H1 (cell line): ENCODE measurements at regions not wholly inside any gene's neighbourhood (a gene's known extent, or its start where the extent isn't known, plus 50 kb on each side); places are given as distances from the start of the nearest gene placed in this dataset.

Experiments used
- CTCF ChIA-PET: fragments of 300-600 bp; sonication (Branson Sonifier 250); formaldehyde crosslinking; loops from one replicate; lab custom pipeline; 2021; ENCODE audit not compliant: partially characterized antibody; lab: Charles Lee
- POLR2A ChIA-PET: fragments of 300-600 bp; sonication (Branson Sonifier 250); formaldehyde crosslinking; loops from one replicate; lab custom pipeline; 2021; ENCODE audit warnings: inconsistent platforms; ENCODE audit not compliant: partially characterized antibody; lab: Charles Lee
- DNase-seq, 2 experiments: peaks; one replicate each; pipeline versions ENCODE4 v3.0.0 to v3.0.0-alpha.2; 2010 to 2022; ENCODE audit warnings: low spot score in 2 of 2, low read depth in 1 of 2, mixed read lengths in 1 of 2
- FAIRE-seq: peaks from 2 replicates; lab custom pipeline; 2011; peaks lifted over from hg19 to GRCh38; lab: Jason Lieb, UNC
- H2AFZ ChIP-seq: 2 replicates; pipeline ENCODE4 v1.8.1; 2012; ENCODE audit warnings: low read length, inconsistent platforms
- H2AK5ac ChIP-seq: 2 replicates; pipeline ENCODE4 v1.6.1; 2013; ENCODE audit warnings: low read depth, low read length
- H2BK120ac ChIP-seq: replicated peaks from 2 replicates; pipeline ENCODE3; 2013; ENCODE audit warnings: low read depth, low read length, inconsistent platforms
- H2BK12ac ChIP-seq: 2 replicates; pipeline ENCODE4 v1.6.1; 2013; ENCODE audit warnings: low read depth, low read length
- H2BK15ac ChIP-seq: 2 replicates; pipeline ENCODE4 v1.6.1; 2013; ENCODE audit warnings: low read length
- H2BK20ac ChIP-seq: 2 replicates; pipeline ENCODE4 v1.6.1; 2013; ENCODE audit warnings: low read length
- H2BK5ac ChIP-seq: 2 replicates; pipeline ENCODE4 v1.6.1; 2013; ENCODE audit warnings: low read depth, low read length
- H3K14ac ChIP-seq: 2 replicates; pipeline ENCODE4 v1.6.1; 2013; ENCODE audit warnings: inconsistent platforms; ENCODE audit not compliant: insufficient read length
- H3K18ac ChIP-seq: 2 replicates; pipeline ENCODE4 v1.6.1; 2013; ENCODE audit warnings: low read length; ENCODE audit errors: extremely low read depth
- H3K23ac ChIP-seq: 2 replicates; pipeline ENCODE4 v1.6.1; 2013; ENCODE audit warnings: inconsistent platforms; ENCODE audit not compliant: insufficient read length
- H3K23me2 ChIP-seq: 2 replicates; pipeline ENCODE4 v1.6.1; 2013; ENCODE audit warnings: low read depth, low read length
- H3K27ac ChIP-seq: 2 replicates; pipeline ENCODE4 v1.6.1; 2011; ENCODE audit warnings: low read depth, low read length, inconsistent platforms
- H3K27me3 ChIP-seq, 4 experiments: replicated peaks in 1 of 4; 1 replicate in 1 of 4; 2 replicates in 3 of 4; pipeline versions ENCODE4 v1.6.1 to v1.8.1; 2011 to 2013; ENCODE audit warnings: low read length in 3 of 4, mild to moderate bottlenecking in 3 of 4, inconsistent platforms in 2 of 4, mixed read lengths in 2 of 4, moderate library complexity in 1 of 4; ENCODE audit not compliant: control insufficient read depth in 3 of 4, insufficient read depth in 3 of 4; ENCODE audit errors: extremely low read depth in 1 of 4
- H3K36me3 ChIP-seq, 4 experiments: 2 replicates each; pipeline versions ENCODE4 v1.6.1 to v1.8.1; 2011 to 2013; ENCODE audit warnings: mild to moderate bottlenecking in 4 of 4, low read length in 3 of 4, moderate library complexity in 2 of 4, control low read depth in 1 of 4, inconsistent platforms in 1 of 4; ENCODE audit not compliant: insufficient read depth in 4 of 4, control insufficient read depth in 2 of 4
- H3K4ac ChIP-seq: replicated peaks from 2 replicates; pipeline ENCODE3; 2013; ENCODE audit warnings: low read length, low read depth, mixed read lengths, inconsistent platforms; ENCODE audit not compliant: insufficient read length
- H3K4me1 ChIP-seq, 4 experiments: replicated peaks in 1 of 4; 1 replicate in 1 of 4; 2 replicates in 3 of 4; pipeline versions ENCODE4 v1.6.1 to v1.8.1; 2011 to 2013; ENCODE audit warnings: low read length in 3 of 4, inconsistent platforms in 2 of 4, mixed read lengths in 1 of 4; ENCODE audit not compliant: insufficient read depth in 4 of 4, control insufficient read depth in 3 of 4
- H3K4me2 ChIP-seq, 2 experiments: 2 replicates each; pipeline versions ENCODE4 v1.6.1 to v1.8.1; 2011 to 2013; ENCODE audit warnings: low read depth in 2 of 2, low read length in 2 of 2, control low read depth in 1 of 2, inconsistent platforms in 1 of 2, mild to moderate bottlenecking in 1 of 2; ENCODE audit not compliant: insufficient read depth in 1 of 2
- H3K4me3 ChIP-seq, 4 experiments: fragments of 200-600, 300-600 bp in 1 of 4; sonication (generic), shearing (Covaris generic), sonication (Bioruptor Twin) in 1 of 4; 2 replicates each; pipeline versions ENCODE4 v1.5.1 to v1.8.1; 2011 to 2016; ENCODE audit warnings: low read length in 4 of 4, low read depth in 3 of 4, control low read depth in 2 of 4, inconsistent platforms in 2 of 4, mild to moderate bottlenecking in 2 of 4, mixed read lengths in 1 of 4, moderate library complexity in 1 of 4; ENCODE audit not compliant: insufficient read depth in 2 of 4; ENCODE audit errors: extremely low read depth in 1 of 4
- H3K56ac ChIP-seq: replicated peaks from 2 replicates; pipeline ENCODE3; 2013; ENCODE audit warnings: low read depth, mild to moderate bottlenecking, mixed read lengths, low read length, inconsistent platforms; ENCODE audit not compliant: insufficient read length
- H3K79me1 ChIP-seq: 2 replicates; pipeline ENCODE4 v1.6.1; 2013; ENCODE audit warnings: low read depth, low read length, control low read depth
- H3K79me2 ChIP-seq, 2 experiments: 2 replicates each; pipeline versions ENCODE4 v1.6.1 to v1.8.1; 2012 to 2013; ENCODE audit warnings: low read length in 2 of 2, mild to moderate bottlenecking in 2 of 2, inconsistent platforms in 1 of 2; ENCODE audit not compliant: insufficient read depth in 2 of 2, control insufficient read depth in 1 of 2
- H3K9ac ChIP-seq, 4 experiments: replicated peaks in 1 of 4; 1 replicate in 1 of 4; 2 replicates in 3 of 4; pipeline versions ENCODE4 v1.6.1 to v1.8.1; 2011 to 2013; ENCODE audit warnings: low read depth in 3 of 4, low read length in 3 of 4, control low read depth in 2 of 4, mild to moderate bottlenecking in 2 of 4, moderate library complexity in 2 of 4, inconsistent platforms in 1 of 4; ENCODE audit errors: extremely low read depth in 1 of 4
- H3K9me3 ChIP-seq, 2 experiments: 2 replicates each; pipeline versions ENCODE4 v1.6.1 to v1.8.1; 2012 to 2013; ENCODE audit warnings: mild to moderate bottlenecking in 2 of 2, moderate library complexity in 2 of 2, control low read depth in 1 of 2, inconsistent platforms in 1 of 2, low read depth in 1 of 2, low read length in 1 of 2, mixed read lengths in 1 of 2; ENCODE audit not compliant: insufficient read depth in 2 of 2
- H4K20me1 ChIP-seq, 2 experiments: replicated peaks in 1 of 2; 2 replicates each; pipeline versions ENCODE3 to v1.8.1; 2011 to 2013; ENCODE audit warnings: inconsistent platforms in 2 of 2, low read length in 2 of 2, mild to moderate bottlenecking in 1 of 2; ENCODE audit not compliant: insufficient read depth in 2 of 2, control insufficient read depth in 1 of 2
- H4K5ac ChIP-seq: 2 replicates; pipeline ENCODE4 v1.6.1; 2013; ENCODE audit warnings: low read length, low read depth, mixed read lengths, inconsistent platforms; ENCODE audit not compliant: insufficient read length
- H4K8ac ChIP-seq: 2 replicates; pipeline ENCODE4 v1.8.0; 2013; ENCODE audit warnings: mild to moderate bottlenecking, moderate library complexity, low read length, inconsistent platforms; ENCODE audit not compliant: insufficient read depth; ENCODE audit errors: extremely low read depth
- H4K91ac ChIP-seq: replicated peaks from 2 replicates; pipeline ENCODE3; 2013; ENCODE audit warnings: low read length, mixed read lengths, inconsistent platforms; ENCODE audit not compliant: insufficient read length
- BCL11A ChIP-seq, 2 experiments: IDR thresholded peaks; one replicate each; pipeline ENCODE4 v1.6.1; 2011; ENCODE audit warnings: low read depth in 2 of 2, low read length in 2 of 2, mild to moderate bottlenecking in 2 of 2
- CREB1 ChIP-seq: IDR thresholded peaks from 2 replicates; pipeline ENCODE4 v1.6.1; 2012; ENCODE audit warnings: inconsistent platforms
- E2F6 ChIP-seq: IDR thresholded peaks from 2 replicates; pipeline ENCODE4 v1.6.1; 2012; ENCODE audit warnings: inconsistent platforms
- RNF2 ChIP-seq: fragments of 200-900, 300-1000 bp; sonication (generic); IDR thresholded peaks from 2 replicates; pipeline ENCODE4 v1.7.1; 2016; ENCODE audit warnings: borderline replicate concordance, low read depth, mild to moderate bottlenecking, antibody characterized with exemption, low read length; ENCODE audit not compliant: poor library complexity, severe bottlenecking; ENCODE audit errors: missing control alignments
- SAP30 ChIP-seq: fragments of 300-600 bp; sonication (generic); IDR thresholded peaks from 2 replicates; pipeline ENCODE4 v1.7.1; 2012; ENCODE audit warnings: low read length, moderate library complexity, mild to moderate bottlenecking, inconsistent platforms; ENCODE audit not compliant: insufficient read depth, insufficient replicate concordance
- SIN3A ChIP-seq, 2 experiments: IDR thresholded peaks in 1 of 2; conservative IDR thresholded peaks in 1 of 2; 2 replicates each; pipeline ENCODE4 v1.6.1; 2011 to 2012; ENCODE audit warnings: low read length in 2 of 2, improper control_type of control experiment in 1 of 2, low read depth in 1 of 2, mild to moderate bottlenecking in 1 of 2
- SIRT6 ChIP-seq: IDR thresholded peaks from one replicate; pipeline ENCODE4 v1.7.1; 2012; ENCODE audit warnings: low read length, inconsistent platforms
- TCF12 ChIP-seq: IDR thresholded peaks from 2 replicates; pipeline ENCODE4 v1.6.1; 2011; ENCODE audit warnings: low read depth, mild to moderate bottlenecking, low read length
- WGBS, 2 experiments: shearing (Covaris generic) in 1 of 2; methylation state at CpG; one replicate each; pipeline versions ENCODE4 v1.1.6 to v1.1.7; 2013 to 2015; ENCODE audit warnings: low lambda C conversion rate in 2 of 2, mixed read lengths in 2 of 2, inconsistent platforms in 1 of 2, low coverage in 1 of 2, missing lambda C conversion rate in 1 of 2; ENCODE audit not compliant: insufficient replicate concordance in 2 of 2, insufficient coverage in 1 of 2, insufficient read length in 1 of 2; ENCODE audit errors: extremely low coverage in 1 of 2, missing lambda C conversion rate in 1 of 2; 5-methylcytosine and 5-hydroxymethylcytosine counted together

GRCh38 chr10:59079386-59080226 is 96.8 kb upstream of the PHYHIPL start:
- Histone ChIP-seq H3K18ac (no peak overlapping the region), H3K23me2 (no peaks in the 10 kb centered on the region; the same call in 1 of the 2 replicates), H4K5ac (no peak overlapping the region)
- TF ChIP-seq TCF12 = no peak
- no peak for TF ChIP-seq SIN3A (conservative IDR thresholded peaks at IDR 0.05 in 1 of 2, IDR thresholded peaks at IDR 0.05 in 1 of 2; ENCODE audit: low read depth in 1 of 2, low read length in 2 of 2)
- no peak for TF ChIP-seq SAP30
- TF ChIP-seq CREB1 = no peak
- no peak for TF ChIP-seq RNF2
- no peak for TF ChIP-seq SIRT6
- no peak for TF ChIP-seq BCL11A (IDR thresholded peaks at IDR 0.05; ENCODE audit: low read depth in 2 of 2, low read length in 2 of 2)
- TF ChIP-seq E2F6 = no peak
- TF ChIP-seq, all 59 proteins: peak for 0
- H3K23ac ChIP-seq = no peak overlapping the region
- no peak overlapping the region for H2BK120ac ChIP-seq
- no peak overlapping the region for H4K91ac ChIP-seq
- POLR2A ChIA-PET = no interaction called here
- WGBS, 2 experiments = 93% methylated on average over 4 of the region's 4 CpGs; no CpG with 5 or more reads in 1 of the 2 experiments
- H2BK12ac ChIP-seq = no peak overlapping the region
- H3K14ac ChIP-seq = no peak overlapping the region
- H2BK15ac ChIP-seq = no peak overlapping the region
- no peak overlapping the region for H2BK20ac ChIP-seq
- H2BK5ac ChIP-seq = no peak overlapping the region
- H4K20me1 ChIP-seq = no peaks in the 10 kb centered on the region
- H2AK5ac ChIP-seq = no peak overlapping the region
- H3K79me2 ChIP-seq = no peaks in the 10 kb centered on the region
- H3K27me3 ChIP-seq = no peaks in the 10 kb centered on the region; a peak in 1 of 7 replicates
- H3K4me1 ChIP-seq = no peaks in the 10 kb centered on the region
- no peak overlapping the region for H3K4me3 ChIP-seq
- H3K36me3 ChIP-seq = no peaks in the 10 kb centered on the region
- no peak overlapping the region for H2AFZ ChIP-seq
- no peak overlapping the region for H4K8ac ChIP-seq
- H3K9ac ChIP-seq = no peak overlapping the region
- FAIRE-seq = no peak
- H3K56ac ChIP-seq = no peak overlapping the region
- no peak overlapping the region for H3K27ac ChIP-seq
- H3K9me3 ChIP-seq = no peaks in the 10 kb centered on the region
- DNase-seq = no peak
- H3K4ac ChIP-seq = no peak overlapping the region
- H3K4me2 ChIP-seq = no peak overlapping the region
- CTCF ChIA-PET = interaction anchor here (0.8 to 3.4 kb wide), 2 partner anchors 11 to 1504 kb away, joined by 3 to 10 read pairs; no protein-coding TSS in a partner anchor
- no peaks in the 10 kb centered on the region for H3K79me1 ChIP-seq
